Muscle of arm (tissue), 1 donor: ENCODE measurements at regions not wholly inside any gene's neighbourhood (a gene's known extent, or its start where the extent isn't known, plus 50 kb on each side); places are given as distances from the start of the nearest gene placed in this dataset.
"Not testable (repeated sequence)": the region's sequence is repeated elsewhere in the genome, so short reads cannot be mapped to it uniquely, and the experiment has no call there.

Experiments
- DNase-seq: peaks from one replicate; pipeline ENCODE4 v3.0.0-alpha.2; 2013

GRCh38 chr7:49479936-49480544 lies 293.4 kb upstream of the VWC2 start:
- DNase-seq: no peak

DNA sequence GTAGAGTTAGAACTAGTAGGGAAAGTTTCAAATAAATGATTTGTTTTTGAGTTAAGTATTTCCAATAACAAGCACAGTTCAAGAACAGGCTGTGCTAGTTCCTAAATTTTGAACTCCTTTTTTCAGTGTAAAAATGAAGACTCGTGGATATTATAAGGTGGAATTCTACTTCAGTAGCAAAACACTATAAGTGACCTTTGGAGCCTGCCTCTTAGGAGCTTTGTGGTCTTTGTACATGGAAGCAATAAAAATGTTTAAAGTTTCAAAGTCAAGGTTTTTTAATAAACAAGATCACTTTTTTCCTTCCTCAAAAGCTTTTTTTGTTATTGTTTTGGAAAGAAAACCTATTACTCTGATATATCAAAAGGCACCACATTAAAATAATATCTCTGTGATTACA lies 292.4 kb upstream of the VWC2 start:
- no peak for DNase-seq

GRCh38 chr7:49483142-49483541 lies 290.3 kb upstream of the VWC2 start:
- DNase-seq: no peak

GRCh38 chr7:49486974-49487829 lies 286.2 kb upstream of the VWC2 start:
- no peak for DNase-seq

DNA sequence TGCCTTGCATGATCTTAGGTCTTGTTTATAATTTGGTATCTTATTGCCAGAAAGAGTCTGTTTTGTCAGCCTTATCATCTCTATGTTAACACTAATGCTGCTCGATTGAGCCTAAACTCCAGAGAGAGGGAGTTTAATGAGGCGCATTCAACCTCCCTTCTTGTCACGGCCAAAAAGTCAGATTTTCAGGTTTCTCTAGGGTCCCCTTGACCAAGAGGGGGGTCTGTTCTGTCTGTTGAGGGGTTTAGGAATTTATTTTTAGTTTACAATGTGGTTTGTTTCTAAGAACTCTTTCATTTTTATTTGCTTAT lies 285.7 kb upstream of the VWC2 start:
- DNase-seq: no peak

DNA sequence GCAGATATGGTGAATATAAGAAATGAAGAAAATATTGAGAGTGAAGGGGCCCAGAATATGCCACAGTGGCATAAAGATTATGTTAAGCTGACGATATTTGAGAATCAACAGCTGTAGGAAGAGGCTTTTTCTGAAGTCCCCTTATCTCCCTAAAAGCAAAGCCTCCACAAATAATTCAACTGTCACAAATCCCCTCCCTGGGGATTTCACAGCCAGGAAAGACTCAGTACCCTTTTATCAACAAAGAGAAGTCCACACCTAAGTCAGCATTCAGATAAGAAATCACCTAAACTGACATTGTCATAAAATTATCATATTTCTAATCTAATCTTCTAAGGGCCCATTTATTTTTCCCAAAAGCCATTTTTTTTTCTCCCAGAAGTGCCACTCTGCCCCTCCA lies 284.9 kb upstream of the VWC2 start:
- no peak for DNase-seq

DNA sequence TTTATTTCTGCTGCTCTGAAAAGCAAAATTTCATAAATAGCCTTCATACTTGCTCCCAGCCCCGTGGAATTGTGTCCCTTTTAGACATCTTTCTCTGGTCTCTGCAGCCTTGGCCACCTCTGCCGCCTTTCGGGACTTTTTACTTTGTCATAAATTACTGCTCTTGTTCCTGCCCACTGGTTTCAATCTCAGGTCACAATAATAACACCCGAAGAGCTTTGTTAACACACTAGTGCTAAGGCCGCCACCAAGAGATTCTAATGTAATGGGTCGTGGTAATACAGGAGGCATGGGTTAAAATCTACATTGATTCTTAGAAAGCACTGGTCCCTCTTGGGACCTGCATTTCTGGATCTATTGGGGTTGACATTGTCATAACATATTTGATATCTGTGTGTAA lies 276.0 kb upstream of the VWC2 start:
- DNase-seq: no peak

GRCh38 chr7:49500741-49501140 lies 272.7 kb upstream of the VWC2 start:
- no peak for DNase-seq

- DNase-seq: not testable (repeated sequence)
Measured at GRCh38 chr7:49507206-49507605, 266.2 kb upstream of the VWC2 start.

DNA sequence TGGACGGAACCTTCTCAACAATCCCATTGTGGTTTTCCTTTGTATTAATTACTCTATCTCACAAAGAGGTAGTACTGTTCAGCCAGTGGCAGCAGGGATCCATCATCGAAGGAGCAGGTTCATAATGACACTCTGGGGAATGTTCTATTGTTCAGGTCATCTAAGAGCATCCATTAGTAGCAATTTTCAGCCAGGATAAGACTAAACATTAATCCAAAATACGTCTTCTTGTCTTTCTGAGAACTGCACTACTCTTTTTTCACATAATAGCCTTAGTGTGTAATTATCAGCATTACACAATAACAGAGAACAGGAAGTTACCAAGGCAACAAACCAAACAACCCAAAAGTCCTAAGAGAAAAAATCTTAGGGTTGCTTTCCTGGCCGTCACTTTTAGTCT lies 259.5 kb upstream of the VWC2 start:
- DNase-seq: peak; percentile 11

- DNase-seq: no peak
Measured at GRCh38 chr7:49520951-49521350, 252.5 kb upstream of the VWC2 start.

DNA sequence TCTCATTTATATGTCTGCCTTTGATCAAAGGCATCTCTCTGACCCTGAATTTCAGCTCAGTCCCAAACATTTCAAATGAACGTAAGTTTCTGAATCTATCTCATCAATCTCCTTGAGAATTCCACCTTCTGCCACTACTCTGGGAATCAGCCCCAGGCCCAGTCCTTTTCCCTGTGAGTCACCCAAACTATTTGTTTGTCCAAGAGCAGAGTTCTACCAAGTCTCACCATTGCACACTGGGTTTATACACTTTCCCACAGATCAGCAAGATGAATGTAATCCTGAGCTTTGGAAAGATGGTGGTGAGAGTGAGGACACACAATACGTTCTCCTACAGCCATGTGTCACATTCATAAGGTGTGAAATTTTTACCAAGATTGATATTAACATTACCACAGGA lies 251.3 kb upstream of the VWC2 start:
- DNase-seq: no peak

- DNase-seq: no peak
Measured at GRCh38 chr7:49523870-49524269, 249.6 kb upstream of the VWC2 start.

- DNase-seq: peak; percentile 12
Measured at GRCh38 chr7:49527182-49527581, 246.3 kb upstream of the VWC2 start.

- DNase-seq: no peak
Measured at GRCh38 chr7:49530481-49530880, 243.0 kb upstream of the VWC2 start.

- DNase-seq: no peak
Measured at GRCh38 chr7:49563693-49564378, 209.6 kb upstream of the VWC2 start.

- DNase-seq: no peak
Measured at GRCh38 chr7:49564379-49564714, 209.1 kb upstream of the VWC2 start.

DNA sequence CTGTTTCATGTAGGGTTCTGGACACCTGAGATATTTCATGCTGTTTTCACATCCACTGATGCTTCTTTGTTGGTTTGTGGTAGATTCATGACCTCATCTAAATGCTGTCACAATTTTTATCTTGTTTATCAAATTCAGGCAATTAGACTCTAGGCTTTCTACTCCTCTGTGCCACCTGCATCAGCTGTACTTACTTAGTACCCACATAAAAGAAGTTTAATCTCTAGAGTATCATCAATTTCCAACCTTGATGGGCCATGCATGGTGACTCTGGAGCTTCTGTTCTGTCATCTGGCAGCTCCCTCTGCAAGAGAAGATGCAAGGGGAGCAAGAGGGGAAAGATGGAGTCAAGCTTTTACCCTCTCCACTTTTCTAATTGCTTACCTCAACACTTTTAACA lies 195.9 kb upstream of the VWC2 start:
- no peak for DNase-seq

DNA sequence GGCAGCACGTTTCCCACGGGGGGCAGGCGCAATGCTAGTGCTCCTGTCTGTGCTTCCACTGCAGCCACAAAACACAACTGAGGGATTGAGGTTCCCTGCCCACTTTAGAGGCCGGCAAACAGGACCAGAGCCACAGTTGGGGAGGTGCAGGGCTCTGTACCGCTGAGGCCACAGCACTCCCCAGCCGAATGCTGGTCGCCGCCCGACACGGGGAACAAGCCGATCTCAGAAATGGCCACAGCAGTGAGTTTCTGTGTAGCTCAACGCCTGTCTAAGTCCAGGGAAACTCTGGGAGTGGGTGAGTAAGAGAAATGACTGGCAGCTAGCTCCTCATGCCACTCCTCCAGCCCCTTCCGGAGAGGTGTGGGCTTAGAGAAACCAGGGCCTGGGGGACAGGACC lies 194.0 kb upstream of the VWC2 start:
- no peak for DNase-seq

- no peak for DNase-seq
Measured at GRCh38 chr7:49580000-49580399, 193.4 kb upstream of the VWC2 start.

GRCh38 chr7:49580761-49581160 lies 192.7 kb upstream of the VWC2 start:
- no peak for DNase-seq

GRCh38 chr7:49583440-49583839 lies 190.0 kb upstream of the VWC2 start:
- DNase-seq: no peak

GRCh38 chr7:49596701-49597491 lies 176.5 kb upstream of the VWC2 start:
- no peak for DNase-seq
